KMS-11 (cell line): ENCODE measurements at regions not wholly inside any gene's neighbourhood (a gene's known extent, or its start where the extent isn't known, plus 50 kb on each side); places are given as distances from the start of the nearest gene placed in this dataset.

Experiments
- H2AFZ ChIP-seq: fragments of 200-600 bp; sonication (generic); 2 replicates; pipeline ENCODE4 v1.6.1; 2016; ENCODE audit warnings: antibody characterized with exemption, mixed run types, low read depth
- H3K27ac ChIP-seq: fragments of 200-600 bp; sonication (generic); 2 replicates; pipeline ENCODE4 v1.6.1; 2016; ENCODE audit warnings: mild to moderate bottlenecking, mixed run types
- H3K27me3 ChIP-seq: fragments of 200-600 bp; sonication (generic); 2 replicates; pipeline ENCODE4 v1.6.1; 2017; ENCODE audit warnings: mild to moderate bottlenecking, low read depth, mixed run types, moderate library complexity; ENCODE audit not compliant: insufficient read depth
- H3K36me3 ChIP-seq: fragments of 200-600 bp; sonication (generic); 2 replicates; pipeline ENCODE4 v1.6.1; 2017; ENCODE audit warnings: mild to moderate bottlenecking, mixed run types; ENCODE audit not compliant: insufficient read depth
- H3K4me1 ChIP-seq: fragments of 200-600 bp; sonication (generic); 2 replicates; pipeline ENCODE4 v1.6.1; 2016; ENCODE audit warnings: mild to moderate bottlenecking, low read depth, mixed run types; ENCODE audit not compliant: poor library complexity, severe bottlenecking
- H3K4me2 ChIP-seq: fragments of 200-600 bp; sonication (generic); 2 replicates; pipeline ENCODE4 v1.7.0; 2016; ENCODE audit warnings: mild to moderate bottlenecking, mixed run types
- H3K4me3 ChIP-seq: fragments of 200-600 bp; sonication (generic); IDR thresholded peaks from 2 replicates; pipeline ENCODE4 v1.6.1; 2017; ENCODE audit warnings: low read depth, low read length, mixed read lengths; ENCODE audit not compliant: insufficient read depth
- H3K79me2 ChIP-seq: fragments of 200-600 bp; sonication (generic); 2 replicates; pipeline ENCODE4 v1.6.1; 2016; ENCODE audit warnings: low read depth, mixed run types; ENCODE audit not compliant: insufficient read depth
- H3K9ac ChIP-seq: fragments of 200-600 bp; sonication (generic); 2 replicates; pipeline ENCODE4 v1.6.1; 2016; ENCODE audit warnings: mild to moderate bottlenecking, mixed run types
- H4K20me1 ChIP-seq: fragments of 200-600 bp; sonication (generic); 2 replicates; pipeline ENCODE4 v1.6.1; 2016; ENCODE audit warnings: mild to moderate bottlenecking, mixed run types; ENCODE audit not compliant: insufficient read depth
- CTCF ChIP-seq: fragments of 200-600 bp; sonication (generic); conservative IDR thresholded peaks from 2 replicates; pipeline ENCODE4 v1.6.1; 2017; ENCODE audit warnings: low read depth, mild to moderate bottlenecking, antibody characterized with exemption, low read length, moderate library complexity, mixed read lengths

- H3K4me3 ChIP-seq: no peak overlapping the region
- no peaks in the 10 kb centered on the region for H4K20me1 ChIP-seq
- H3K4me1 ChIP-seq: peaks cover 81% of the 10 kb centered on the region
- no peak overlapping the region for H2AFZ ChIP-seq
- peak overlapping the region; percentile 33; the same call in 1 of the 2 replicates for H3K4me2 ChIP-seq
- no peaks in the 10 kb centered on the region for H3K36me3 ChIP-seq
- H3K27ac ChIP-seq: peak overlapping the region; percentile 16; the same call in 1 of the 2 replicates
- no peaks in the 10 kb centered on the region for H3K27me3 ChIP-seq
- H3K79me2 ChIP-seq: peaks cover 69% of the 10 kb centered on the region
- TF ChIP-seq CTCF: no peak
- no peak overlapping the region for H3K9ac ChIP-seq
Observed at GRCh38 chr9:110099236-110100095, 108.5 kb downstream of the C9orf152 start.

GRCh38 chr9:110101531-110102161 lies 106.3 kb downstream of the C9orf152 start:
- Histone ChIP-seq H3K4me1 (peaks cover 86% of the 10 kb centered on the region), H2AFZ (no peak overlapping the region), H3K27me3 (no peaks in the 10 kb centered on the region), H3K4me3 (no peak overlapping the region), H3K4me2 (peak overlapping the region; percentile 83), H3K79me2 (peaks cover 71% of the 10 kb centered on the region), H3K9ac (peak overlapping the region; percentile 40; the same call in 1 of the 2 replicates), H4K20me1 (no peaks in the 10 kb centered on the region), H3K36me3 (no peaks in the 10 kb centered on the region), H3K27ac (peak overlapping the region; percentile 92)
- no peak for TF ChIP-seq CTCF

- peak overlapping the region; percentile 28; the same call in 1 of the 2 replicates for H3K9ac ChIP-seq
- H4K20me1 ChIP-seq: no peaks in the 10 kb centered on the region
- H3K4me2 ChIP-seq: peak overlapping the region; percentile 83
- no peaks in the 10 kb centered on the region for H3K27me3 ChIP-seq
- peak overlapping the region; percentile 92 for H3K27ac ChIP-seq
- H3K4me3 ChIP-seq: no peak overlapping the region
- TF ChIP-seq CTCF: no peak
- H3K4me1 ChIP-seq: peaks cover 99% of the 10 kb centered on the region
- H2AFZ ChIP-seq: no peak overlapping the region
- no peaks in the 10 kb centered on the region for H3K36me3 ChIP-seq
- peaks cover 81% of the 10 kb centered on the region for H3K79me2 ChIP-seq
Observed at GRCh38 chr9:110103257-110103656, 104.7 kb downstream of the C9orf152 start.

- peak overlapping the region; percentile 92; the same call in 1 of the 2 replicates for H3K27ac ChIP-seq
- H3K4me1 ChIP-seq: peaks cover 99% of the 10 kb centered on the region
- no peaks in the 10 kb centered on the region for H3K27me3 ChIP-seq
- no peak overlapping the region for H3K4me3 ChIP-seq
- TF ChIP-seq CTCF: no peak
- H3K36me3 ChIP-seq: no peaks in the 10 kb centered on the region
- peak overlapping the region; percentile 81 for H3K4me2 ChIP-seq
- no peaks in the 10 kb centered on the region for H4K20me1 ChIP-seq
- H3K79me2 ChIP-seq: peaks cover 81% of the 10 kb centered on the region
- no peak overlapping the region for H3K9ac ChIP-seq
- no peak overlapping the region for H2AFZ ChIP-seq
Observed at GRCh38 chr9:110104261-110104809, 103.6 kb downstream of the C9orf152 start.
